NCI-H187 (cell line): ENCODE measurements at regions not wholly inside any gene's neighbourhood (a gene's known extent, or its start where the extent isn't known, plus 50 kb on each side); places are given as distances from the start of the nearest gene placed in this dataset.
"Not testable (repeated sequence)": the region's sequence is repeated elsewhere in the genome, so short reads cannot be mapped to it uniquely, and the experiment has no call there.

Experiments
- DNase-seq, 2 experiments: peaks; one replicate each; lab custom pipeline; 2025; lab: John Stamatoyannopoulos, UW

DNA sequence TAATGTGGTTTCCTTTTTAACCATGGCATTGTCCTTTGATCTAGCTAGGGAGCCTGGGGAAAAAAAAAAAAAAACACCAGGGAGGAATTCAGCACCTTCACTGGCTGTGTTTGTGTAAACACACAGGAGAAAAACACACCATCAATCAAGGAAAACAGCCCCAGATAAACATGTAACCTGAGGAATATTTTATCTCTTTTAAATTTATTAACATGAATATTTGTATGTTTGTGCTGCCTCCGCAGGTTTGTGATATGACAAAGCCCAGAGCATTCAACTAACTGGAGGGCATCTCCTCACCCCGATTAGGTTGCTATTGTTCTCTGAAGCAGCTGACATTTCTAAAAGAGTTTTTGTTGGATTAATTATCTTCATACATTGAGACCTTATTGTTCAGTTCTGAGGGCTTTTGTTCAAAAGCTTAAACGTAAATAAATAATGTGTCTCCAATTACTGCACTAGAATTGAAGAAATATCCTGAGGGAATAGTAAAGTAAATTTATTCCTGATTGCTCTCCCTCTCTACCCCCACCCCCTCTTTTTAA is 89.4 kb upstream of the SEMA3E start:
- no peak for DNase-seq

DNA sequence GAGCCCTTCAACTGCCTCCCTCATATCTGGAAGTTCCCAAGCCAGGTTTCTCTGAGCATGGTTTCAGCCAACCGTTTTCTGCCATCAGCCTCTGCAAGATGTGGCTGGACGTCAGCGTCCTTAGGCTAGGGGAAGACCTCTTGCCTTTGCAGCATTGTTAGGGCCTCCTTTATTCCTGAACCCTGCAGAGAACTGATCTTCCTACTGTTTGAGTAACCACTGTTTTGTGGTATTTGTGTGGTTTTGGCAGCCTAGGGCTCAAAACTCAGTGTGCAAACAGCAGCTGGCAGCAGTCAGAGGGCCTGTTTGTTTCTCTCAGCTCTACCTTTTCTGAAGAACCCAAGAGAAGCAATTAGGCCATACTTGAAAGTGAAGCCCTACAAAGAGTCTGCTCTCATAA is 83.4 kb upstream of the SEMA3E start:
- peak; percentile 24 to 44 for DNase-seq

DNA sequence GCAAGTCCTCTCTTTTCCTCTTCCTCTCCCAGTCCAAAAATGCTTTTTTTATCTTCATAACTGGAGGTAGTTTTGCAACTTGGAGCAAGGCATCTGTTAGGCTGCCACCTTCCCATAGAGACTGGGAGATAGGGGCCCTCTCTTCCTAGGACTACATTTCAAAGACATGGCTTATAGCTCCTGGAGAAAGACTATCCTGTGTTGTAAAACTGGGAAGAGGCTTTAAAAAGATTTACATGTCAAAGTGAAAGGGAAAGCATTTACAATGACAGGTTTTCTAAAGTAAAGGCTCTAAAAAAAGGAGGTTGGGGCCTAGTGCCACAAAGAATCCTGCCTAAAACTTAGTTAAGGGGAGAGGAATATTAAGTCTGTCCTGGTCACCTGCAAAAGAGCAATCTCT is 82.2 kb upstream of the SEMA3E start:
- DNase-seq, result no peak

DNA sequence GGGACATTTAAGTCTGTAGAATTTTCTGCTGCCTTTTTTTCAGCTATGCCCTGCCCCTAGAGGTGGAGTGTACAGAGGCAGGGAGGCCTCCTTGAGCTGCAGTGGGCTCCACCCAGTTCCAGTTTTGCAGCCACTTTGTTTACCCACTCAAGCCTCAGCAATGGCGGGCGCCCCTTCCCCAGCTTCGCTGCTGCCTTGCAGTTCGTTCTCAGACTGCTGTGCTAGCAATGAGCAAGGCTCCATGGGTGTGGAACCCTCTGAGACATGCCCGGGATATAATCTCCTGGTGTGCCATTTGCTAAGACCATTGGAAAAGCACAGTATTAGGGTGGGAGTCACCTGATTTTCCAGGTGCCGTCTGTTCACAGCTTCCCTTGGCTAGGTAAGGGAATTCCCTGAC is 68.0 kb upstream of the SEMA3E start:
- not testable (repeated sequence) for DNase-seq

DNA sequence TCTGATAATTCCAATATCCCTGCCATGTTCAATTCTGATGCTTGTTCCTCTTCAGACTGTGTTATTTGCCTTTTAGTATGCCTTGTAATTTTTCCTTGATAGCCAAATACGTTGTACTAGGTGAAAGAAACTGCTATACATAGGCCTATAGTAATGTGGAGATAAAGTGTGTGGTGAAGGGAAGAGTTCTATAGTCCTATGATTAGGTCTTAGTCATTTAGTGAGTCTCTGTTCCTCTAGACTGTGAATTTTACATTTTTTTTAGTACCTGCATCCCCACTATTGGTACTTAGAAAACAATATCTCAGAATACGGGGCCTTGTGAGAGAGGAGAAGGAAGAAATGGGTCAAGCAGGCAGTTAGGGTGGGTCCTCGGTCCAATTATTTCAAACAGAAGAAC is 59.6 kb upstream of the SEMA3E start:
- no peak for DNase-seq

DNA sequence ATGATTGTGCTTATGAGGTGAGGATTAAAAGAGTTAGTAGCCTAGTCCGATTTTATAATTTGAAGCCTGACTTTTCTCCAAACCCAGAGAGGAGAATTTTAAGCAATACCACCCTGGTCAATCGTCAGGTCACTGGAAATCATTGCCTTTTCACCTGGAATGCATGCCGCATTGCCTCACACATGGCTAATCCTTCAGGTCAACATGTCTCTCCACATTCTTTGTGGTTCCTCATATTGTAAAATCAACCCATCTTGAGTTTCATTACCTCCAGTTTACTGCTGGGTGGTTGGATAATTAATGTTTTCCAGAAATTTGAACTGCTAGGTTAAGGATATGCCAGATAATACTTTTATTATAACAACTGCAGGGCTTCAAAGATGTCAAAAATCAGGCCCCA is 55.6 kb upstream of the SEMA3E start:
- no peak for DNase-seq

DNA sequence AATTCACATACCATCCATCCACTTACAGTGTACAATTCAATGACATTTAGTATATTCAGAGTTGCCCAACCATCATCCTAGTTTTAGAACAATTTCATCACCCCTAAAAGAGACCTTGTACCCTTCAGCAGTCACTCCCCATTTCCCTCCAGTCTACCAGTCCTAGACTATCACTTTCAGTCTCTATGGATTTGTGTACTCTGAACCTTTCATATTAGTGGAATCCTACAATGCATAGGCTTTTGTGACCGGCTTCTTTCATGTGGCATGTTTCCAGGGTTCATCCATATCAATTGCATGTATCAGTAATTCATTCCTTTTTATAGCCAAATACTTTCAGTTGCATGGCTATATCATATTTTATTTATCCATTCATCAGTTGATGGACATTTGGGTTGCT is 53.5 kb upstream of the SEMA3E start:
- no peak for DNase-seq

DNA sequence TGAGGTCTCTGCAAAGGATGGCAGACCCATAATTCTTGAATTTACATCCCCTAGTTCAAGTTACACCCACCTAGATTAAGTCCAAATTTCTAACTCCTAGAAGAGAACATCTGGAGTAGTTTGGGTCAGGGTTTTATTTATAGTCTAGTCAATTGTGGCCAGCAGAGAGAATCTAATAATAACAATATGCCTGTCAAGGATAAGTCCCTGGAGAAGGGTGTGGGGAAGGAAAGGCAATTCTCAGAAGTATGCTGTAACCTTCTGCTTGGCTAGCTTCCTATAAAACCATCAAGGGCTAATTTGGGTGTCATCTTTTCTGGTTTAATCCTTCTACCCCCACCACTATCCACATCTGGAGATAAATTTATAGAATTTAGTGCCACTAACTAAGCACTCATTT is 52.8 kb upstream of the SEMA3E start:
- DNase-seq, result no peak
